HFF-Myc (cell line): ENCODE measurements at regions not wholly inside any gene's neighbourhood (a gene's known extent, or its start where the extent isn't known, plus 50 kb on each side); places are given as distances from the start of the nearest gene placed in this dataset.
A peak's percentile ranks its signal among the peaks of the same experiment; 100 is the strongest.

Experiments
- DNase-seq: peaks from one replicate; pipeline ENCODE4 v3.0.0-alpha.2; 2011; ENCODE audit warnings: low read depth; ENCODE audit errors: extremely low read depth
- H3K4me3 ChIP-seq: replicated peaks from 2 replicates; pipeline ENCODE4 v1.5.1; 2011; ENCODE audit warnings: low read depth, mild to moderate bottlenecking, control low read depth, low read length
- TF ChIP-seq, protein P1 (sequence below): IDR thresholded peaks from 2 replicates; pipeline ENCODE4 v1.5.1; 2012; ENCODE audit warnings: mild to moderate bottlenecking, low read depth, low read length, control low read depth; ENCODE audit errors: missing control alignments

DNA sequence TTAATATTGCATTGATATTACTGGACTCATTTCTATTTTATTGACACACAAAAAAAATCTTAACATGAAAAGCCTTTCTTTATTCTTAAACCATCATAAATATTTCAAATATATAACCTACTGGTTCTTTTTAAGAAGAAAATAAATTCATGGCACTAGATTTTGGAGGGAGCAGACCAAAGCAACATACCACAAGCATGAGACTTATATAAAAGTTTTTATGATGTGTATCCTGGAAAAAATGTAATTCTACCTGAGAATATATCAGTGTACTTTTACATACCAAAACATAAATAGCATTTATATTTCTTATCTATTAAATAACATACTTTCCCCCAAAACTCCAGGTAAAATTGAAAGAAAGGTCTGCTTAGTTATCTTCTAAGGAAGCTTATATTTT is 508.2 kb upstream of the SEMA3D start:
- DNase-seq, result no peak
- H3K4me3 ChIP-seq, result no peak overlapping the region
- TF ChIP-seq, protein P1, sequence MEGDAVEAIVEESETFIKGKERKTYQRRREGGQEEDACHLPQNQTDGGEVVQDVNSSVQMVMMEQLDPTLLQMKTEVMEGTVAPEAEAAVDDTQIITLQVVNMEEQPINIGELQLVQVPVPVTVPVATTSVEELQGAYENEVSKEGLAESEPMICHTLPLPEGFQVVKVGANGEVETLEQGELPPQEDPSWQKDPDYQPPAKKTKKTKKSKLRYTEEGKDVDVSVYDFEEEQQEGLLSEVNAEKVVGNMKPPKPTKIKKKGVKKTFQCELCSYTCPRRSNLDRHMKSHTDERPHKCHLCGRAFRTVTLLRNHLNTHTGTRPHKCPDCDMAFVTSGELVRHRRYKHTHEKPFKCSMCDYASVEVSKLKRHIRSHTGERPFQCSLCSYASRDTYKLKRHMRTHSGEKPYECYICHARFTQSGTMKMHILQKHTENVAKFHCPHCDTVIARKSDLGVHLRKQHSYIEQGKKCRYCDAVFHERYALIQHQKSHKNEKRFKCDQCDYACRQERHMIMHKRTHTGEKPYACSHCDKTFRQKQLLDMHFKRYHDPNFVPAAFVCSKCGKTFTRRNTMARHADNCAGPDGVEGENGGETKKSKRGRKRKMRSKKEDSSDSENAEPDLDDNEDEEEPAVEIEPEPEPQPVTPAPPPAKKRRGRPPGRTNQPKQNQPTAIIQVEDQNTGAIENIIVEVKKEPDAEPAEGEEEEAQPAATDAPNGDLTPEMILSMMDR, result no peak

DNA sequence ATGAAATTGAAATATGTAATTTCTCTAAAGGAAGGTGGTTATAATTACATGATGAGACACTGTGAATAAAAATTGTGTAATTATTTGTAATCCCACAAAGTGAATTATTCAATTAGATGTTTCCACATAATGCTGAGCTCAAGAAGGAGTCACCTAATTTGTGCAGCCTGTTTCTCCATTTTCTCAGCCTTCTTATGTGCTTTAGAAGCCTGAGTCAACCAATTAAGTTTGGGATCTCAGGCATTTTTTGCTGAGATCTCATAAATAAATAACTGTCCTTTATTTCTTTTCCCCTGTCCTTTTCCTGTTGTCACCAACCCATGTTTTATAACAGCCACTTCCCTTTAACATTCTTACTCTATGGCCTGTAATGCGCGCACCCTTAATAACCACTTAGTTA is 506.5 kb upstream of the SEMA3D start:
- no peak for DNase-seq
- no peak overlapping the region for H3K4me3 ChIP-seq
- TF ChIP-seq, protein P1, result no peak

DNA sequence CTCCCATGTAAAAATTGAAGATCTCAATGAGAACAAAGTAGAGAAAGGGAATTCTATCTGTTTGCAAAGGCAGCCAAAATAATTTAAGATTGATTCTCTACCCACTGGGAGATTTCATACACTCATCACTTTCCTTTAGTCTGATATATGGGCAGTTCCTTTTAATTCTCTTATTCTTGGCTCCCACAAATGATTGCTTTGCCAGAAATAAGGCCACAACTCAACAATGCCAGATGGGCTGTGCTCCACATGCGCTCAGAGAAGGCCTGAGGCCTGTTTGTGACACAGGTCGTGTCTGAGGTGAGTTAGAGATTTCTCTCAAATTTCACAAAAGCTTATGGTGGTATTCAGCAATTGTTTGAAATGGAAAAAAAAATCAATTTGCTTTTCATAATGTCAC is 501.9 kb upstream of the SEMA3D start:
- no peak for DNase-seq

DNA sequence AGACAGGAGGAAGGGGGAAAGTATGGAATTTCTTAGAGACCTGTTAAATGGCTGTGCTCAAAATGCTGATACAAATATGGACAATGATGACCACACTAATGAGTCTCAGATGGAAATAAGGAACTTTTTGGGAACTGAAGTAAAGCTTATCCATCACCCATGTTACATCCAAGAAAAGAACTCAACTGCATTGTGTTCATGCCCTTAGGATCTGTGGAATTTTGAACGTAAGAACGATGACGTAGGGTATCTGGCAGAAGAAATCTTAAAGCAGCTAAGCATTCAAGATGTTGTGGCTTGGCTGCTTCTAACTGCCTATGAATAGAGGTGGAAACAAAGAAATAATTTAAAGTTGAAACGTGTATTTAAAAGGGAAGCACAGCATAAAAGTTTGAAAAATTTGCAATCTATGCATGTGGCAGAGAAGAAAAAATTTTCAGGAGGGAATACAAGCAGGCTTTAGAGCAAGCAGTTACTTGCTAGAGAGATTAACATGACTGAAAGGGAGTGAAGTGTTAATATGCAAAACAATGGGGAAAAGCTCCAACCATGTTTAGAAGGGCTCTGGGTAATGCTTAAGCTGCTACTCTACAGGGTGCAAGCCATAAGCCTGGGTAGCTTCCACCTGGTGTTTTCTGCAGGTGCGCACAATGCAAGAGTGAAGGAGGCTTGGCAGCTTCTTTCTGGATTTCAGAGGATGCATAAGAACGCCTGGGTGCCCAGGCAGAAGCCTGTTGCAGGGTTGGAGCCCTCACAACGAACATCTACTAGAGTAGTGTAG is 499.7 kb upstream of the SEMA3D start:
- no peak for DNase-seq
- no peak overlapping the region for H3K4me3 ChIP-seq
- TF ChIP-seq, protein P1, result no peak

More for the DNA sequence above, 501.9 kb upstream of the SEMA3D start:
- TF ChIP-seq, protein P1, result no peak
- no peak overlapping the region for H3K4me3 ChIP-seq

DNA sequence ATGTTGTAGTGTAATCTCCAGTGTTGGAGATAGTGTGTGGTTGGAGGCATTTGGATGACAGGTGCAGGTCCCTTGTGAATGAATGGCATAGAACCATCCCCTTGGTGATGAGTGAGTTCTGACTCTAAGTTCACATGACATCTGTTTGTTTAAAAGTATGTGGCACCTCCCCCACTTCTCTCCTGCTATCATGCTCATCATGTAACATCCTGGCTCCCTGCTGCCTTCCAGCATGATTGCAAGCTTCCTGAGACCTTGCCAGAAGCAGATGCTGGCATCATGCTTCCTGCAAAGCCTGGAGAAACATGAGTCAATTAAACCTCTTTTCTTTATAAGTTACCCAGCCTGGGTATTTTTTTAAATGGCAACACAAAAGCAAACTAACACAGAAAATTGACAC is 499.0 kb upstream of the SEMA3D start:
- TF ChIP-seq, protein P1, result no peak
- DNase-seq, result peak; percentile 39
- H3K4me3 ChIP-seq, result no peak overlapping the region

DNA sequence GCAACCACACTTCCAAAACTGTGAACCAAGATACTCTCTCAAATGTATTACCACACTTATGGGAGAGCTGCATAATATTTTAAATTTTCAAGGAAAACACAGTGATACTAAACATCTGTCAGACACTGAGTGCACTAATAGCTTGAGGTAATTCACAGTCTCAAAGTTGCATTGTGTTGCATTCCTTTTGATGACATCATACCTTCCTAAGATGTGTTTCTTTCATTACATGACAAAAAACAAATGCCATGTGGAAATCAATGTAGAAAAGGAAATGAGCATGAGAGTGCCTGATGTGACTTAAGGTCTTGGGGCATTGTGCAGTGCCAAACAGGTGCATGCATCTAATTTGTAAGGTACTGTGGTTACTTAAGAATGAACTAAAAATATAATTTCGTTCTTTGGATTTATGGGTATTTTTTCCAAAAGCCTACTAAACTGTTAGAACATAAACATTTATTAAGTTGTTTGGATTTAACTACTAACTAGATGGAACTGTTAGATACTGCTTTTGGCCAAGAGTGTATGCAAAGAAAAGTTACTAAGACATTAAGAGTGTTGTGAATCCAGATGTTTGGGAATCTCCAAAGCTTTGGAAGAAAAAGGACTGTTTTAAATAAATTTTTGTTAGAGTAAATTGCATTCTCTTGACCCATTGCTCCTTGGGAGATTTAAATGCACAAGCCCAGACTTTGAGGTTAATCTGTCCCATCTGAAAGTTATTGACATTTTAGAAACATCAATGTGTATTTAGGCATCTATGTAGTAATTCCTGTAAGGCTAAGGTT is 496.2 kb upstream of the SEMA3D start:
- H3K4me3 ChIP-seq, result no peak overlapping the region
- TF ChIP-seq, protein P1, result no peak
- DNase-seq, result peak; percentile 71
